ENCODE measurements at regions not wholly inside any gene's neighbourhood (a gene's known extent, or its start where the extent isn't known, plus 50 kb on each side); places are given as distances from the start of the nearest gene placed in this dataset.

- peak overlapping the region; percentile 15; the same call in 1 of the 2 replicates for H3K9ac ChIP-seq (ENCODE audit: low read length)
- H3K4me1 ChIP-seq (ENCODE audit: insufficient read depth, low read length, severe bottlenecking), result peaks cover 44% of the 10 kb centered on the region
- H4K20me1 ChIP-seq (ENCODE audit: insufficient read depth, low read length), result no peaks in the 10 kb centered on the region
- peak overlapping the region; percentile 50 for H3K27ac ChIP-seq (ENCODE audit: low read depth, low read length, poor library complexity, severe bottlenecking)
- peaks cover 11% of the 10 kb centered on the region; the same call in 1 of the 2 replicates for H3K9me3 ChIP-seq (ENCODE audit: low read length)
- peak overlapping the region; percentile 31; the same call in 1 of the 2 replicates for H3K4me2 ChIP-seq (ENCODE audit: low read length)
- H3K79me2 ChIP-seq (ENCODE audit: insufficient read depth, low read length), result no peaks in the 10 kb centered on the region
- peak overlapping the region; percentile 67 for H2AFZ ChIP-seq (ENCODE audit: low read length)
- no peak for TF ChIP-seq EZH2 (IDR thresholded peaks at IDR 0.05; ENCODE audit: borderline replicate concordance, low read length)
- no peak for TF ChIP-seq CTCF (IDR thresholded peaks at IDR 0.05; ENCODE audit: low read length)
- no peaks in the 10 kb centered on the region for H3K9me2 ChIP-seq (ENCODE audit: low read depth, low read length)
- H3K27me3 ChIP-seq (ENCODE audit: insufficient read depth, low read length), result no peaks in the 10 kb centered on the region
- H3K36me3 ChIP-seq (ENCODE audit: insufficient read depth, low read length), result no peaks in the 10 kb centered on the region; the same call in 1 of the 2 replicates
- no peaks in the 10 kb centered on the region for H3F3A ChIP-seq (ENCODE audit: insufficient read depth, low read length)
- no peak overlapping the region for H3K4me3 ChIP-seq (ENCODE audit: low read depth, low read length, poor library complexity, severe bottlenecking)
Measured at GRCh38 chr13:50375792-50376191, 360.5 kb downstream of the KCNRG start.

- peaks cover 23% of the 10 kb centered on the region for H3K9me3 ChIP-seq (ENCODE audit: low read length)
- no peaks in the 10 kb centered on the region for H3K79me2 ChIP-seq (ENCODE audit: insufficient read depth, low read length)
- H3F3A ChIP-seq (ENCODE audit: insufficient read depth, low read length), result no peaks in the 10 kb centered on the region
- peak overlapping the region; percentile 7; the same call in 1 of the 2 replicates for H3K9ac ChIP-seq (ENCODE audit: low read length)
- H3K27ac ChIP-seq (ENCODE audit: low read depth, low read length, poor library complexity, severe bottlenecking), result peak overlapping the region; percentile 50
- H3K4me2 ChIP-seq (ENCODE audit: low read length), result peak overlapping the region; percentile 23; the same call in 1 of the 2 replicates
- no peaks in the 10 kb centered on the region for H3K9me2 ChIP-seq (ENCODE audit: low read depth, low read length)
- H3K4me1 ChIP-seq (ENCODE audit: insufficient read depth, low read length, severe bottlenecking), result peaks cover 37% of the 10 kb centered on the region
- H3K4me3 ChIP-seq (ENCODE audit: low read depth, low read length, poor library complexity, severe bottlenecking), result no peak overlapping the region
- H2AFZ ChIP-seq (ENCODE audit: low read length), result peak overlapping the region; percentile 38; the same call in 1 of the 2 replicates
- no peaks in the 10 kb centered on the region; the same call in 1 of the 2 replicates for H3K36me3 ChIP-seq (ENCODE audit: insufficient read depth, low read length)
- TF ChIP-seq EZH2 (IDR thresholded peaks at IDR 0.05; ENCODE audit: borderline replicate concordance, low read length) (no peak), CTCF (IDR thresholded peaks at IDR 0.05; ENCODE audit: low read length) (peak; percentile 19; the same call in 1 of the 2 replicates)
- H4K20me1 ChIP-seq (ENCODE audit: insufficient read depth, low read length), result no peaks in the 10 kb centered on the region
- H3K27me3 ChIP-seq (ENCODE audit: insufficient read depth, low read length), result no peaks in the 10 kb centered on the region
Measured at GRCh38 chr13:50376895-50377575, 361.8 kb downstream of the KCNRG start.

- H3K9ac ChIP-seq (ENCODE audit: low read length), result no peak overlapping the region
- H3K4me2 ChIP-seq (ENCODE audit: low read length), result peak overlapping the region; percentile 41; the same call in 1 of the 2 replicates
- H3K4me3 ChIP-seq (ENCODE audit: low read depth, low read length, poor library complexity, severe bottlenecking), result no peak overlapping the region
- no peaks in the 10 kb centered on the region for H3K27me3 ChIP-seq (ENCODE audit: insufficient read depth, low read length)
- peak overlapping the region; percentile 78 for H3K27ac ChIP-seq (ENCODE audit: low read depth, low read length, poor library complexity, severe bottlenecking)
- peaks cover 25% of the 10 kb centered on the region for H3K9me3 ChIP-seq (ENCODE audit: low read length)
- H4K20me1 ChIP-seq (ENCODE audit: insufficient read depth, low read length), result no peaks in the 10 kb centered on the region
- no peaks in the 10 kb centered on the region for H3K79me2 ChIP-seq (ENCODE audit: insufficient read depth, low read length)
- H3F3A ChIP-seq (ENCODE audit: insufficient read depth, low read length), result no peaks in the 10 kb centered on the region
- H3K36me3 ChIP-seq (ENCODE audit: insufficient read depth, low read length), result no peaks in the 10 kb centered on the region; the same call in 1 of the 2 replicates
- peaks cover 37% of the 10 kb centered on the region for H3K4me1 ChIP-seq (ENCODE audit: insufficient read depth, low read length, severe bottlenecking)
- TF ChIP-seq EZH2 (IDR thresholded peaks at IDR 0.05; ENCODE audit: borderline replicate concordance, low read length) (no peak), CTCF (IDR thresholded peaks at IDR 0.05; ENCODE audit: low read length) (no peak)
- no peaks in the 10 kb centered on the region for H3K9me2 ChIP-seq (ENCODE audit: low read depth, low read length)
- H2AFZ ChIP-seq (ENCODE audit: low read length), result no peak overlapping the region
Measured at GRCh38 chr13:50377726-50378270, 362.6 kb downstream of the KCNRG start.

Measured in OCI-LY1 (cell line).